ENCODE measurements at regions not wholly inside any gene's neighbourhood (a gene's known extent, or its start where the extent isn't known, plus 50 kb on each side); places are given as distances from the start of the nearest gene placed in this dataset.

DNA sequence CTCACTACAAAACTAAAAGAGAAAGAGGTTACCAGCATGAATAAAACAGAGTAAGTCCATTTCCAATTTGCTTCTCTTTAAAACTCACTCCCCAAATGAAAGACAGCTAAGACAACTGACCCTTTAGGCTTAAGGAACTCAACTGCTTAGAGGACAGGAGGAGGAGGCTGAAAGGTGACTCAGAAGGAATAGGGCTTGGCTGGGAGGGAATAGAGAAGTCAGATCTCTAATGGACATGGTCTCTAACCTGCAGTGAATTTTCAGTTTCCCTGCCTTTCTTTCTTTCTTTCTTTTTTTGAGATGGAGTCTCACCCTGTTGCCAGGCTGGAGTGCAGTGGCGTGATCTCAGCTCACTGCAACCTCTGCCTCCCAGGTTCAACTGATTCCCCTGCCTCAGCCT lies 261.8 kb upstream of the CLINT1 start:
- TF ChIP-seq, protein P1, sequence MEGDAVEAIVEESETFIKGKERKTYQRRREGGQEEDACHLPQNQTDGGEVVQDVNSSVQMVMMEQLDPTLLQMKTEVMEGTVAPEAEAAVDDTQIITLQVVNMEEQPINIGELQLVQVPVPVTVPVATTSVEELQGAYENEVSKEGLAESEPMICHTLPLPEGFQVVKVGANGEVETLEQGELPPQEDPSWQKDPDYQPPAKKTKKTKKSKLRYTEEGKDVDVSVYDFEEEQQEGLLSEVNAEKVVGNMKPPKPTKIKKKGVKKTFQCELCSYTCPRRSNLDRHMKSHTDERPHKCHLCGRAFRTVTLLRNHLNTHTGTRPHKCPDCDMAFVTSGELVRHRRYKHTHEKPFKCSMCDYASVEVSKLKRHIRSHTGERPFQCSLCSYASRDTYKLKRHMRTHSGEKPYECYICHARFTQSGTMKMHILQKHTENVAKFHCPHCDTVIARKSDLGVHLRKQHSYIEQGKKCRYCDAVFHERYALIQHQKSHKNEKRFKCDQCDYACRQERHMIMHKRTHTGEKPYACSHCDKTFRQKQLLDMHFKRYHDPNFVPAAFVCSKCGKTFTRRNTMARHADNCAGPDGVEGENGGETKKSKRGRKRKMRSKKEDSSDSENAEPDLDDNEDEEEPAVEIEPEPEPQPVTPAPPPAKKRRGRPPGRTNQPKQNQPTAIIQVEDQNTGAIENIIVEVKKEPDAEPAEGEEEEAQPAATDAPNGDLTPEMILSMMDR (IDR thresholded peaks at IDR 0.05): no peak
- TF ChIP-seq POLR2A (IDR thresholded peaks at IDR 0.05): no peak

All from adrenal gland (tissue), 5 donors.